Gastroesophageal sphincter (tissue), 3 donors: ENCODE measurements at regions not wholly inside any gene's neighbourhood (a gene's known extent, or its start where the extent isn't known, plus 50 kb on each side); places are given as distances from the start of the nearest gene placed in this dataset.

ENCODE experiments used
- CTCF ChIP-seq, 4 experiments: fragments of 200-600 bp in 2 of 4; fragments of 450-650 bp in 2 of 4; sonication (generic) in 1 of 4; IDR thresholded peaks; one replicate each; pipeline ENCODE4 v1.5.1; 2017 to 2019; ENCODE audit warnings: antibody characterized with exemption in 4 of 4, mild to moderate bottlenecking in 2 of 4, moderate library complexity in 2 of 4
- EP300 ChIP-seq: sonication (generic); formaldehyde crosslinking; IDR thresholded peaks from one replicate; pipeline ENCODE4 v1.6.1; 2017; ENCODE audit warnings: antibody characterized with exemption, mild to moderate bottlenecking
- POLR2A ChIP-seq, 2 donors: fragments of 450-650 bp; IDR thresholded peaks; one replicate each; pipeline ENCODE4 v1.6.1; 2017; ENCODE audit warnings: antibody characterized with exemption in 2 of 2, mild to moderate bottlenecking in 2 of 2, moderate library complexity in 1 of 2
- POLR2AphosphoS5 ChIP-seq: sonication (generic); formaldehyde crosslinking; IDR thresholded peaks from one replicate; pipeline ENCODE4 v1.6.1; 2017; ENCODE audit warnings: antibody characterized with exemption

GRCh38 chr4:31947101-31947500, 1226.9 kb downstream of the PCDH7 start:
- TF ChIP-seq CTCF (IDR thresholded peaks at IDR 0.05) (no peak), POLR2AphosphoS5 (no peak), POLR2A (IDR thresholded peaks at IDR 0.05) (no peak), EP300 (no peak)
